ENCODE measurements at regions not wholly inside any gene's neighbourhood (a gene's known extent, or its start where the extent isn't known, plus 50 kb on each side); places are given as distances from the start of the nearest gene placed in this dataset.

DNA sequence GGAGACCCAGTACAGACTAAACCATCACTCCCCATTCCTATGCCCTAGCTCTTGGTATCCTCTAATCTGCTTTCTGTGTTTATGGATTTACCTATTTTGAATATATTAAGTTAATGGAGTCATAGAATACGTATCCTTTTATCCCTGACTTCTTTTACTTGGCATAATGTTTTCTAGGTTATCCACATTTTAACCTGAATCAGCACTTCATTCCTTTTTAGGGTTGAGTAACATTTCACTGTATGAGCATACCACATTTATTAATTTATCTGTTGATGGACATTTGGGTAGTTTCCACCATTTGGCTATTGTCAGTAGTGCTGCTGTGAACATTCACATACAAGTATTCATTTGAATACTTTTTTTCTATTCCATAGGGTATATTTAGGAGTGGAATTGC is 157.3 kb upstream of the CTNNA2 start:
- TF ChIP-seq, protein P1, sequence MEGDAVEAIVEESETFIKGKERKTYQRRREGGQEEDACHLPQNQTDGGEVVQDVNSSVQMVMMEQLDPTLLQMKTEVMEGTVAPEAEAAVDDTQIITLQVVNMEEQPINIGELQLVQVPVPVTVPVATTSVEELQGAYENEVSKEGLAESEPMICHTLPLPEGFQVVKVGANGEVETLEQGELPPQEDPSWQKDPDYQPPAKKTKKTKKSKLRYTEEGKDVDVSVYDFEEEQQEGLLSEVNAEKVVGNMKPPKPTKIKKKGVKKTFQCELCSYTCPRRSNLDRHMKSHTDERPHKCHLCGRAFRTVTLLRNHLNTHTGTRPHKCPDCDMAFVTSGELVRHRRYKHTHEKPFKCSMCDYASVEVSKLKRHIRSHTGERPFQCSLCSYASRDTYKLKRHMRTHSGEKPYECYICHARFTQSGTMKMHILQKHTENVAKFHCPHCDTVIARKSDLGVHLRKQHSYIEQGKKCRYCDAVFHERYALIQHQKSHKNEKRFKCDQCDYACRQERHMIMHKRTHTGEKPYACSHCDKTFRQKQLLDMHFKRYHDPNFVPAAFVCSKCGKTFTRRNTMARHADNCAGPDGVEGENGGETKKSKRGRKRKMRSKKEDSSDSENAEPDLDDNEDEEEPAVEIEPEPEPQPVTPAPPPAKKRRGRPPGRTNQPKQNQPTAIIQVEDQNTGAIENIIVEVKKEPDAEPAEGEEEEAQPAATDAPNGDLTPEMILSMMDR (IDR thresholded peaks at IDR 0.05; ENCODE audit: control extremely low read depth, extremely low read depth) = no peak
- Histone ChIP-seq H3K4me1 (ENCODE audit: control insufficient read depth in 5 of 5, insufficient read depth in 5 of 5, low read length in 5 of 5) (no peaks in the 10 kb centered on the region), H3K9me3 (ENCODE audit: control insufficient read depth in 4 of 4, insufficient read depth in 3 of 4, low read length in 3 of 4) (peaks cover 0 to 3% (median 1%) of the 10 kb centered on the region in 4 donors), H3K4me3 (no peak overlapping the region), H3K27ac (ENCODE audit: low read depth in 1 of 2, low read length in 1 of 2) (no peak overlapping the region), H3K9ac (ENCODE audit: insufficient read depth in 1 of 2, low read length in 2 of 2) (no peak overlapping the region), H3K27me3 (ENCODE audit: control insufficient read depth in 3 of 3, insufficient read depth in 3 of 3, low read length in 2 of 3) (no peaks in the 10 kb centered on the region), H3K36me3 (ENCODE audit: control insufficient read depth in 4 of 4, insufficient read depth in 4 of 4, low read length in 4 of 4) (no peaks in the 10 kb centered on the region)
- DNase-seq (no peak), ATAC-seq (ENCODE audit: insufficient read depth, low FRiP score) (no peak)
- WGBS, 2 donors = 36 to 38% methylated on average over 1 of the region's 1 CpG

DNA sequence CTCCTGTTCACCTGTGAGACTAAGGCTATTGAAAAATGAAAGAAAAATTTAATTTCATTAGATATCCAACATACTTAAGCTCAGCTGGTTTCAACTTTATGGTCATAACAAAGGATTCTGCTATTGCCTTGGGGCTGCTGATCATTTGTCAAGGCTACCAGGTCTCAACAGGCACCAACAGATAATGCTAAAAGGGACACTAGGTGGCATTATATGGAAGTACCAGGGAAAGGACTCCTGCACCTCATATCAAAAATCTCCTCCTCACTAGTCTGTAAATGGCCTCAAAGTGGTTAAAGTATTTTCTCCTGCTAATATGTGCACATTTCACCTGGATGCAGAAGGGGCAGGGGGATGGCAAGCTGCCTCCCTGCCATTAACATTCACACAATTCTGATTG is 167.9 kb upstream of the REG3A start:
- no peak overlapping the region for H3K9ac ChIP-seq (ENCODE audit: insufficient read depth in 1 of 2, low read length in 2 of 2)
- no peaks in the 10 kb centered on the region for H3K4me1 ChIP-seq (ENCODE audit: control insufficient read depth in 5 of 5, insufficient read depth in 5 of 5, low read length in 5 of 5)
- H3K27me3 ChIP-seq (ENCODE audit: control insufficient read depth in 3 of 3, insufficient read depth in 3 of 3, low read length in 2 of 3) = no peaks in the 10 kb centered on the region
- ATAC-seq (ENCODE audit: insufficient read depth, low FRiP score) (no peak), DNase-seq (no peak)
- H3K4me3 ChIP-seq = no peak overlapping the region
- TF ChIP-seq, protein P1 (IDR thresholded peaks at IDR 0.05; ENCODE audit: control extremely low read depth, extremely low read depth) = no peak
- peaks cover 0 to 2% (median 0%) of the 10 kb centered on the region in 4 donors for H3K9me3 ChIP-seq (ENCODE audit: control insufficient read depth in 4 of 4, insufficient read depth in 3 of 4, low read length in 3 of 4)
- H3K36me3 ChIP-seq (ENCODE audit: control insufficient read depth in 4 of 4, insufficient read depth in 4 of 4, low read length in 4 of 4) = no peaks in the 10 kb centered on the region
- no peak overlapping the region for H3K27ac ChIP-seq (ENCODE audit: low read depth in 1 of 2, low read length in 1 of 2)

DNA sequence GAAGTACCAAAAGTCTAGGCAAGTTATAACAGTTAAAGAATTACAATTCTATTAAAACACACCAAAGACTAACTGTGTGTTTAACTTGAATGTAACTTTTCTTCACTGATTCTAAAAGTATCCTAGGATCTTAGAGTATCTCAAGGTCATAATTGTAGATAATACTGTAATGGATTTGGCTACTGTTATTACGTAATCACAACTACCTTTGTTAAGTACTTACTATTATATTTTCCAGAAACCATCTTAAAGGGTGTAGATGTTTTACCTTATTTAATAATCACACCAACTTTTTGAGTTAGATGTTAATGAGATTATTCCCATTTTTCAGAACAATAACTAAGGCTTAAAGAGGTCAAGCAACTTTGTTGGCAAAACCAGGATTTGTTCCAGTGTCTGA is 161.3 kb upstream of the REG3A start:
- H3K4me1 ChIP-seq (ENCODE audit: control insufficient read depth in 5 of 5, insufficient read depth in 5 of 5, low read length in 5 of 5) = no peaks in the 10 kb centered on the region
- ATAC-seq (ENCODE audit: insufficient read depth, low FRiP score) = no peak
- TF ChIP-seq, protein P1 (IDR thresholded peaks at IDR 0.05; ENCODE audit: control extremely low read depth, extremely low read depth) = no peak
- H3K9me3 ChIP-seq (ENCODE audit: control insufficient read depth in 4 of 4, insufficient read depth in 3 of 4, low read length in 3 of 4) = no peaks in the 10 kb centered on the region
- DNase-seq = no peak
- H3K4me3 ChIP-seq = no peak overlapping the region
- no peaks in the 10 kb centered on the region for H3K36me3 ChIP-seq (ENCODE audit: control insufficient read depth in 4 of 4, insufficient read depth in 4 of 4, low read length in 4 of 4)
- 87 to 88% methylated on average over 1 of the region's 1 CpG for WGBS, 2 donors
- H3K27ac ChIP-seq (ENCODE audit: low read depth in 1 of 2, low read length in 1 of 2) = no peak overlapping the region
- H3K27me3 ChIP-seq (ENCODE audit: control insufficient read depth in 3 of 3, insufficient read depth in 3 of 3, low read length in 2 of 3) = no peaks in the 10 kb centered on the region
- H3K9ac ChIP-seq (ENCODE audit: insufficient read depth in 1 of 2, low read length in 2 of 2) = no peak overlapping the region

DNA sequence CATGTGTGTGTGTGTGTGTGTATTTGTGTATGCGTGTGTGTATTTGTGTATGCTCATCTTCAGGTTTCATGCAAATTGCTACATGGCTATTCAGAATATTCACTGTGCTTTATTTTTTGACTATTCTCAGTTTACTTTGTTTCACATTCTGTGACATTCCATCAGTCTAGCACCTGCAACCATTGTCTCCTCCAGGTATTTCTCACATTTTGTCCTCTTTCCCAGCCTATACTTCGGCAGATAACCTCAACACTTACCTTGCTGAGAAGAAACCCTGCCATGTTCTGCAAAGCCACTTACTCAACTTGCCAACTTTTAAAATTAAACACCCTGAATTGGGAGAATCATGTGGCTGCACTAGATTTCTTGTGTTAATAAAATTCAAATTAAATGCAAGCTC is 135.4 kb upstream of the REG3A start:
- ATAC-seq (ENCODE audit: insufficient read depth, low FRiP score) (no peak), DNase-seq (no peak)
- no peak overlapping the region for H3K4me3 ChIP-seq
- H3K27ac ChIP-seq (ENCODE audit: low read depth in 1 of 2, low read length in 1 of 2) = no peak overlapping the region
- no peaks in the 10 kb centered on the region for H3K36me3 ChIP-seq (ENCODE audit: control insufficient read depth in 4 of 4, insufficient read depth in 4 of 4, low read length in 4 of 4)
- TF ChIP-seq, protein P1 (IDR thresholded peaks at IDR 0.05; ENCODE audit: control extremely low read depth, extremely low read depth) = no peak
- peaks cover 0 to 4% (median 0%) of the 10 kb centered on the region in 4 donors for H3K9me3 ChIP-seq (ENCODE audit: control insufficient read depth in 4 of 4, insufficient read depth in 3 of 4, low read length in 3 of 4)
- WGBS, 2 donors = 57 to 64% methylated on average over 2 of the region's 2 CpGs
- no peaks in the 10 kb centered on the region for H3K27me3 ChIP-seq (ENCODE audit: control insufficient read depth in 3 of 3, insufficient read depth in 3 of 3, low read length in 2 of 3)
- H3K9ac ChIP-seq (ENCODE audit: insufficient read depth in 1 of 2, low read length in 2 of 2) = no peak overlapping the region
- H3K4me1 ChIP-seq (ENCODE audit: control insufficient read depth in 5 of 5, insufficient read depth in 5 of 5, low read length in 5 of 5) = no peaks in the 10 kb centered on the region
